ENCODE measurements at regions not wholly inside any gene's neighbourhood (a gene's known extent, or its start where the extent isn't known, plus 50 kb on each side); places are given as distances from the start of the nearest gene placed in this dataset.

- Histone ChIP-seq H2AFZ (replicated peaks; ENCODE audit: low read length, poor library complexity) (no peak overlapping the region), H2BK120ac (ENCODE audit: low read depth, low read length) (no peak overlapping the region), H4K5ac (ENCODE audit: low read depth, low read length) (no peak overlapping the region), H3K23ac (ENCODE audit: low read depth, low read length) (no peak overlapping the region), H3K9me1 (ENCODE audit: insufficient read depth, low read length) (no peaks in the 10 kb centered on the region), H3K9me3 (ENCODE audit: control insufficient read depth, insufficient read depth, low read length) (no peaks in the 10 kb centered on the region), H3K79me1 (ENCODE audit: low read depth in 1 of 2, low read length in 2 of 2) (no peaks in the 10 kb centered on the region; a peak in 1 of 4 replicates), H3K27ac (ENCODE audit: insufficient read depth, low read length) (no peak overlapping the region), H3K4me1 (ENCODE audit: control insufficient read depth, insufficient read depth, low read length) (peaks cover 3% of the 10 kb centered on the region; the same call in 1 of the 2 replicates), H3K9ac (ENCODE audit: low read depth, low read length) (no peak overlapping the region), H3K14ac (replicated peaks; ENCODE audit: low read depth, low read length) (no peak overlapping the region), H2AK9ac (replicated peaks; ENCODE audit: low read depth, low read length, poor library complexity) (no peak overlapping the region), H3K4me3 (ENCODE audit: insufficient read depth, low read depth, low read length) (no peak overlapping the region), H4K20me1 (ENCODE audit: insufficient read depth, low read length) (no peaks in the 10 kb centered on the region), H2BK5ac (ENCODE audit: low read depth, low read length, poor library complexity, severe bottlenecking) (no peak overlapping the region), H3K27me3 (ENCODE audit: control insufficient read depth, insufficient read depth, low read length) (no peaks in the 10 kb centered on the region), H3K56ac (ENCODE audit: extremely low read depth, insufficient read depth, low read length) (no peak overlapping the region), H3K4ac (ENCODE audit: low read depth, low read length) (no peak overlapping the region), H4K8ac (ENCODE audit: low read depth in 2 of 2, low read length in 2 of 2) (no peak overlapping the region), H2BK15ac (ENCODE audit: low read depth, low read length) (no peak overlapping the region), H3K18ac (ENCODE audit: low read depth, low read length) (no peak overlapping the region), H2BK20ac (ENCODE audit: low read depth, low read length) (no peak overlapping the region), H4K91ac (ENCODE audit: insufficient read depth, low read depth, low read length) (no peak overlapping the region), H2AK5ac (ENCODE audit: low read depth, low read length) (no peak overlapping the region), H3K36me3 (ENCODE audit: control insufficient read depth, insufficient read depth, low read length) (no peaks in the 10 kb centered on the region), H3K4me2 (ENCODE audit: low read depth, low read length) (no peak overlapping the region)
- BruUV-seq (replicated peaks), result no TSS peak
- DNase-seq (no peak), ATAC-seq (ENCODE audit: low read depth) (no peak)
- in situ Hi-C loops (cut with MboI; ENCODE audit: low sequenced_read_pairs) (no loop called here), dilution Hi-C loops (cut with HindIII; ENCODE audit: low sequenced_read_pairs, unreplicated experiment) (no loop called here), intact Hi-C loops (cut with micrococcal nuclease) (no loop called here)
- TF ChIP-seq RAD21 (IDR thresholded peaks at IDR 0.05; ENCODE audit: low read length), result no peak
- TF ChIP-seq CHD1 (IDR thresholded peaks at IDR 0.05; ENCODE audit: low read depth, low read length), result no peak
- TF ChIP-seq MAFK (IDR thresholded peaks at IDR 0.05; ENCODE audit: low read depth, low read length), result no peak
- TF ChIP-seq, protein P1, sequence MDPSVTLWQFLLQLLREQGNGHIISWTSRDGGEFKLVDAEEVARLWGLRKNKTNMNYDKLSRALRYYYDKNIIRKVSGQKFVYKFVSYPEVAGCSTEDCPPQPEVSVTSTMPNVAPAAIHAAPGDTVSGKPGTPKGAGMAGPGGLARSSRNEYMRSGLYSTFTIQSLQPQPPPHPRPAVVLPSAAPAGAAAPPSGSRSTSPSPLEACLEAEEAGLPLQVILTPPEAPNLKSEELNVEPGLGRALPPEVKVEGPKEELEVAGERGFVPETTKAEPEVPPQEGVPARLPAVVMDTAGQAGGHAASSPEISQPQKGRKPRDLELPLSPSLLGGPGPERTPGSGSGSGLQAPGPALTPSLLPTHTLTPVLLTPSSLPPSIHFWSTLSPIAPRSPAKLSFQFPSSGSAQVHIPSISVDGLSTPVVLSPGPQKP (IDR thresholded peaks at IDR 0.05; ENCODE audit: borderline replicate concordance, low read depth, low read length), result no peak
- TF ChIP-seq MAZ (IDR thresholded peaks at IDR 0.05; ENCODE audit: borderline replicate concordance, low read depth, low read length), result no peak
- TF ChIP-seq RFX5 (IDR thresholded peaks at IDR 0.05; ENCODE audit: low read depth, low read length), result no peak
- no peak for TF ChIP-seq SMC3 (IDR thresholded peaks at IDR 0.05; ENCODE audit: low read depth, low read length)
- TF ChIP-seq RCOR1 (IDR thresholded peaks at IDR 0.05; ENCODE audit: insufficient replicate concordance, low read length), result no peak
- TF ChIP-seq CEBPB (IDR thresholded peaks at IDR 0.05; ENCODE audit: low read depth, low read length), result no peak
- TF ChIP-seq MXI1 (IDR thresholded peaks at IDR 0.05; ENCODE audit: borderline replicate concordance, low read depth, low read length), result no peak
- TF ChIP-seq FOS (IDR thresholded peaks at IDR 0.05; ENCODE audit: low read depth, low read length), result no peak
- no peak for TF ChIP-seq POLR2A (IDR thresholded peaks at IDR 0.05; ENCODE audit: low read depth, low read length)
- no peak for TF ChIP-seq NFE2L2 (IDR thresholded peaks at IDR 0.05; ENCODE audit: low read depth, low read length)
- TF ChIP-seq USF2 (IDR thresholded peaks at IDR 0.05; ENCODE audit: low read depth, low read length), result no peak
- no peak for TF ChIP-seq BHLHE40 (IDR thresholded peaks at IDR 0.05; ENCODE audit: low read depth, low read length)
- ChIA-PET POLR2A (ENCODE audit: unreplicated experiment) (no interaction called here), CTCF (interaction anchor here (1.0 kb wide), 1 partner anchor 11 kb away, joined by 3 read pairs; no protein-coding TSS in a partner anchor)
- WGBS, 2 experiments (ENCODE audit: extremely low coverage in 2 of 2, insufficient read length in 1 of 2), result no CpG with 5 or more reads among the region's 1 CpG
Observed at GRCh38 chr5:114311968-114312367, 49.9 kb upstream of the KCNN2 start.
